Sigmoid colon (tissue), 4 donors: ENCODE measurements at regions not wholly inside any gene's neighbourhood (a gene's known extent, or its start where the extent isn't known, plus 50 kb on each side); places are given as distances from the start of the nearest gene placed in this dataset.

Experiments used
- CTCF ChIP-seq, 4 experiments: fragments of 450-650 bp in 3 of 4; fragments of 200-600 bp in 1 of 4; IDR thresholded peaks; one replicate each; pipeline ENCODE4 v1.5.1; 2016 to 2019; ENCODE audit warnings: antibody characterized with exemption in 4 of 4, mild to moderate bottlenecking in 3 of 4, moderate library complexity in 2 of 4
- EP300 ChIP-seq, 4 donors: sonication (generic); formaldehyde crosslinking; IDR thresholded peaks; one replicate each; pipeline ENCODE4 v1.6.1; 2017; ENCODE audit warnings: antibody characterized with exemption in 4 of 4
- POLR2A ChIP-seq, 2 donors: fragments of 450-650 bp; IDR thresholded peaks; one replicate each; pipeline ENCODE4 v1.6.1; 2016; ENCODE audit warnings: antibody characterized with exemption in 2 of 2, mild to moderate bottlenecking in 2 of 2, moderate library complexity in 2 of 2

GRCh38 chrY:12474472-12474871 is 226.6 kb upstream of the USP9Y start:
- no peak for TF ChIP-seq CTCF (IDR thresholded peaks at IDR 0.05)
- no peak for TF ChIP-seq POLR2A (IDR thresholded peaks at IDR 0.05)
- TF ChIP-seq EP300 (IDR thresholded peaks at IDR 0.05), result no peak
